ENCODE measurements at regions not wholly inside any gene's neighbourhood (a gene's known extent, or its start where the extent isn't known, plus 50 kb on each side); places are given as distances from the start of the nearest gene placed in this dataset.

- no peaks in the 10 kb centered on the region for H3K27me3 ChIP-seq
- H3K4me3 ChIP-seq, result no peak overlapping the region
- H3K4me1 ChIP-seq, result no peaks in the 10 kb centered on the region
- no peak overlapping the region for H3K27ac ChIP-seq
- 74 to 77% methylated on average over 3 of the region's 3 CpGs for WGBS, 2 donors
- TF ChIP-seq POLR2AphosphoS5 (IDR thresholded peaks at IDR 0.05) (no peak), EP300 (IDR thresholded peaks at IDR 0.05) (no peak), CTCF (IDR thresholded peaks at IDR 0.05) (no peak), POLR2A (IDR thresholded peaks at IDR 0.05) (no peak)
- ATAC-seq (ENCODE audit: low FRiP score in 2 of 2) (no peak), DNase-seq (peak in 1 of 2 donors; percentile 0)
- no peaks in the 10 kb centered on the region for H3K9me3 ChIP-seq
- H3K36me3 ChIP-seq, result no peaks in the 10 kb centered on the region
Observed at GRCh38 chr6:91082311-91082832, 495.5 kb upstream of the MAP3K7 start.

- Histone ChIP-seq H3K36me3 (no peaks in the 10 kb centered on the region), H3K9me3 (no peaks in the 10 kb centered on the region), H3K27me3 (no peaks in the 10 kb centered on the region), H3K27ac (no peak overlapping the region), H3K4me1 (no peaks in the 10 kb centered on the region), H3K4me3 (no peak overlapping the region)
- TF ChIP-seq CTCF (IDR thresholded peaks at IDR 0.05) (peak in 5 of 6 experiments; percentile 9 to 55 (median 42)), POLR2AphosphoS5 (IDR thresholded peaks at IDR 0.05) (no peak)
- DNase-seq (no peak), ATAC-seq (ENCODE audit: low FRiP score in 2 of 2) (peak in 1 of 2 donors; percentile 60)
- 36 to 39% methylated on average over 6 of the region's 6 CpGs for WGBS, 2 donors
Observed at GRCh38 chr6:91081452-91082067, 494.7 kb upstream of the MAP3K7 start.

- no peaks in the 10 kb centered on the region for H3K27me3 ChIP-seq
- TF ChIP-seq POLR2AphosphoS5 (IDR thresholded peaks at IDR 0.05), result no peak
- no peak for TF ChIP-seq POLR2A (IDR thresholded peaks at IDR 0.05)
- TF ChIP-seq EP300 (IDR thresholded peaks at IDR 0.05), result no peak
- TF ChIP-seq CTCF (IDR thresholded peaks at IDR 0.05), result no peak
- DNase-seq (no peak), ATAC-seq (ENCODE audit: low FRiP score in 2 of 2) (no peak)
- H3K4me1 ChIP-seq, result no peaks in the 10 kb centered on the region
- no peaks in the 10 kb centered on the region for H3K9me3 ChIP-seq
- H3K27ac ChIP-seq, result no peak overlapping the region
- H3K4me3 ChIP-seq, result no peak overlapping the region
- H3K36me3 ChIP-seq, result no peaks in the 10 kb centered on the region
Observed at GRCh38 chr6:91080871-91081270, 494.0 kb upstream of the MAP3K7 start.

GRCh38 chr6:91079969-91080368 is 493.1 kb upstream of the MAP3K7 start:
- Histone ChIP-seq H3K4me1 (no peaks in the 10 kb centered on the region), H3K9me3 (no peaks in the 10 kb centered on the region), H3K27ac (no peak overlapping the region), H3K27me3 (no peaks in the 10 kb centered on the region), H3K36me3 (no peaks in the 10 kb centered on the region), H3K4me3 (no peak overlapping the region)
- 55 to 72% methylated on average over 2 to 3 of the region's 3 CpGs for WGBS, 2 donors
- ATAC-seq (ENCODE audit: low FRiP score in 2 of 2), result peak in 1 of 2 donors; percentile 15
- TF ChIP-seq POLR2A (IDR thresholded peaks at IDR 0.05) (no peak), CTCF (IDR thresholded peaks at IDR 0.05) (no peak), POLR2AphosphoS5 (IDR thresholded peaks at IDR 0.05) (no peak), EP300 (IDR thresholded peaks at IDR 0.05) (no peak)
- peak in 1 of 2 donors; percentile 9 for DNase-seq

Measured in upper lobe of left lung (tissue), 6 donors.